ENCODE measurements at regions not wholly inside any gene's neighbourhood (a gene's known extent, or its start where the extent isn't known, plus 50 kb on each side); places are given as distances from the start of the nearest gene placed in this dataset.

GRCh38 chr2:176656038-176656775 lies 387.0 kb downstream of the MTX2 start:
- H3K4me3 ChIP-seq: peak overlapping the region; percentile 68
- peak; percentile 95 for DNase-seq (ENCODE audit: low read depth, low spot score)
- no peaks in the 10 kb centered on the region for H3K36me3 ChIP-seq (ENCODE audit: insufficient read depth, low read length)
- H3K9ac ChIP-seq (ENCODE audit: insufficient read length): peak overlapping the region; percentile 75
- H3K27ac ChIP-seq: peak overlapping the region; percentile 98
- TF ChIP-seq EZH2 (IDR thresholded peaks at IDR 0.05) (no peak), POLR2AphosphoS5 (IDR thresholded peaks at IDR 0.05; ENCODE audit: borderline replicate concordance, low read depth, low read length) (peak; percentile 71)
- no peaks in the 10 kb centered on the region for H3K9me3 ChIP-seq (ENCODE audit: low read depth, low read length)

GRCh38 chr2:176656776-176657140 lies 387.5 kb downstream of the MTX2 start:
- H3K36me3 ChIP-seq (ENCODE audit: insufficient read depth, low read length): no peaks in the 10 kb centered on the region
- peak overlapping the region; percentile 68 for H3K4me3 ChIP-seq
- no peaks in the 10 kb centered on the region for H3K9me3 ChIP-seq (ENCODE audit: low read depth, low read length)
- DNase-seq (ENCODE audit: low read depth, low spot score): no peak
- TF ChIP-seq FOXP2 (optimal IDR thresholded peaks at IDR 0.05; ENCODE audit: control extremely low read depth, extremely low read length, insufficient read depth) (no peak), EZH2 (IDR thresholded peaks at IDR 0.05) (no peak), POLR2AphosphoS5 (IDR thresholded peaks at IDR 0.05; ENCODE audit: borderline replicate concordance, low read depth, low read length) (no peak)
- H3K9ac ChIP-seq (ENCODE audit: insufficient read length): peak overlapping the region; percentile 75
- H3K27ac ChIP-seq: peak overlapping the region; percentile 98

GRCh38 chr2:176657393-176657792 lies 388.2 kb downstream of the MTX2 start:
- H3K27ac ChIP-seq: peak overlapping the region; percentile 98
- peak overlapping the region; percentile 75 for H3K9ac ChIP-seq (ENCODE audit: insufficient read length)
- DNase-seq (ENCODE audit: low read depth, low spot score): no peak
- peak overlapping the region; percentile 68 for H3K4me3 ChIP-seq
- TF ChIP-seq FOXP2 (optimal IDR thresholded peaks at IDR 0.05; ENCODE audit: control extremely low read depth, extremely low read length, insufficient read depth) (no peak), EZH2 (IDR thresholded peaks at IDR 0.05) (no peak), POLR2AphosphoS5 (IDR thresholded peaks at IDR 0.05; ENCODE audit: borderline replicate concordance, low read depth, low read length) (no peak)
- H3K36me3 ChIP-seq (ENCODE audit: insufficient read depth, low read length): no peaks in the 10 kb centered on the region
- H3K9me3 ChIP-seq (ENCODE audit: low read depth, low read length): no peaks in the 10 kb centered on the region

GRCh38 chr2:176658708-176659107 lies 389.5 kb downstream of the MTX2 start:
- peak; percentile 87 for DNase-seq (ENCODE audit: low read depth, low spot score)
- H3K27ac ChIP-seq: peak overlapping the region; percentile 98
- no peaks in the 10 kb centered on the region for H3K36me3 ChIP-seq (ENCODE audit: insufficient read depth, low read length)
- H3K9ac ChIP-seq (ENCODE audit: insufficient read length): peak overlapping the region; percentile 8
- peak; percentile 44; the same call in 1 of the 2 replicates for TF ChIP-seq POLR2AphosphoS5 (IDR thresholded peaks at IDR 0.05; ENCODE audit: borderline replicate concordance, low read depth, low read length)
- no peak for TF ChIP-seq EZH2 (IDR thresholded peaks at IDR 0.05)
- no peaks in the 10 kb centered on the region for H3K9me3 ChIP-seq (ENCODE audit: low read depth, low read length)
- peak overlapping the region; percentile 53 for H3K4me3 ChIP-seq

GRCh38 chr2:176662753-176663152 lies 393.5 kb downstream of the MTX2 start:
- no peak for TF ChIP-seq POLR2AphosphoS5 (IDR thresholded peaks at IDR 0.05; ENCODE audit: borderline replicate concordance, low read depth, low read length)
- TF ChIP-seq EZH2 (IDR thresholded peaks at IDR 0.05): no peak
- no peak for TF ChIP-seq FOXP2 (optimal IDR thresholded peaks at IDR 0.05; ENCODE audit: control extremely low read depth, extremely low read length, insufficient read depth)
- H3K4me3 ChIP-seq: no peak overlapping the region
- H3K9me3 ChIP-seq (ENCODE audit: low read depth, low read length): no peaks in the 10 kb centered on the region
- no peak overlapping the region for H3K27ac ChIP-seq
- no peaks in the 10 kb centered on the region for H3K36me3 ChIP-seq (ENCODE audit: insufficient read depth, low read length)
- H3K9ac ChIP-seq (ENCODE audit: insufficient read length): no peak overlapping the region
- DNase-seq (ENCODE audit: low read depth, low spot score): no peak

- H3K36me3 ChIP-seq (ENCODE audit: insufficient read depth, low read length): no peaks in the 10 kb centered on the region
- no peak for DNase-seq (ENCODE audit: low read depth, low spot score)
- no peak overlapping the region for H3K4me3 ChIP-seq
- H3K27ac ChIP-seq: no peak overlapping the region
- TF ChIP-seq POLR2AphosphoS5 (IDR thresholded peaks at IDR 0.05; ENCODE audit: borderline replicate concordance, low read depth, low read length) (no peak), FOXP2 (optimal IDR thresholded peaks at IDR 0.05; ENCODE audit: control extremely low read depth, extremely low read length, insufficient read depth) (no peak), EZH2 (IDR thresholded peaks at IDR 0.05) (no peak)
- H3K9ac ChIP-seq (ENCODE audit: insufficient read length): no peak overlapping the region
- H3K9me3 ChIP-seq (ENCODE audit: low read depth, low read length): no peaks in the 10 kb centered on the region
Measured at GRCh38 chr2:176664478-176664877, 395.2 kb downstream of the MTX2 start.

- TF ChIP-seq POLR2AphosphoS5 (IDR thresholded peaks at IDR 0.05; ENCODE audit: borderline replicate concordance, low read depth, low read length): no peak
- no peak for TF ChIP-seq FOXP2 (optimal IDR thresholded peaks at IDR 0.05; ENCODE audit: control extremely low read depth, extremely low read length, insufficient read depth)
- TF ChIP-seq EZH2 (IDR thresholded peaks at IDR 0.05): no peak
- H3K9ac ChIP-seq (ENCODE audit: insufficient read length): no peak overlapping the region
- no peak for DNase-seq (ENCODE audit: low read depth, low spot score)
- H3K9me3 ChIP-seq (ENCODE audit: low read depth, low read length): no peaks in the 10 kb centered on the region
- no peaks in the 10 kb centered on the region for H3K36me3 ChIP-seq (ENCODE audit: insufficient read depth, low read length)
- no peak overlapping the region for H3K4me3 ChIP-seq
- H3K27ac ChIP-seq: no peak overlapping the region
Measured at GRCh38 chr2:176665086-176665485, 395.8 kb downstream of the MTX2 start.

- 0 out of 2 replicates have a peak overlapping the region, but pooled peaks have one; percentile 12 for H3K27ac ChIP-seq
- TF ChIP-seq EZH2 (IDR thresholded peaks at IDR 0.05) (no peak), POLR2AphosphoS5 (IDR thresholded peaks at IDR 0.05; ENCODE audit: borderline replicate concordance, low read depth, low read length) (no peak), FOXP2 (optimal IDR thresholded peaks at IDR 0.05; ENCODE audit: control extremely low read depth, extremely low read length, insufficient read depth) (no peak)
- H3K9me3 ChIP-seq (ENCODE audit: low read depth, low read length): no peaks in the 10 kb centered on the region
- no peak overlapping the region for H3K4me3 ChIP-seq
- H3K9ac ChIP-seq (ENCODE audit: insufficient read length): no peak overlapping the region
- no peak for DNase-seq (ENCODE audit: low read depth, low spot score)
- H3K36me3 ChIP-seq (ENCODE audit: insufficient read depth, low read length): no peaks in the 10 kb centered on the region
Measured at GRCh38 chr2:176668912-176669311, 399.7 kb downstream of the MTX2 start.
